Ovary (tissue), 7 donors: ENCODE measurements at regions not wholly inside any gene's neighbourhood (a gene's known extent, or its start where the extent isn't known, plus 50 kb on each side); places are given as distances from the start of the nearest gene placed in this dataset.

Experiments used
- DNase-seq, 5 donors: peaks; one replicate each; pipeline ENCODE4 v3.0.0-alpha.2; 2019 to 2020
- H3K27ac ChIP-seq, 2 donors: fragments of 200-600 bp; one replicate each; pipeline versions ENCODE4 v1.5.1 to v1.8.0; 2019 to 2022
- H3K27me3 ChIP-seq: fragments of 200-600 bp; one replicate; pipeline ENCODE4 v1.8.0; 2022
- H3K36me3 ChIP-seq: fragments of 200-600 bp; sonication (generic); one replicate; pipeline ENCODE4 v1.5.1; 2019
- H3K4me1 ChIP-seq: one replicate; pipeline ENCODE4 v1.8.1; 2013; ENCODE audit warnings: mild to moderate bottlenecking, moderate library complexity; ENCODE audit not compliant: insufficient read depth
- H3K4me3 ChIP-seq: fragments of 200-600 bp; sonication (generic); one replicate; pipeline ENCODE4 v1.5.1; 2017
- H3K9me3 ChIP-seq, 2 donors: fragments of 200-600 bp in 1 of 2; sonication (generic) in 1 of 2; one replicate each; pipeline versions ENCODE4 v1.5.1 to v1.8.1; 2013 to 2019; ENCODE audit warnings: mild to moderate bottlenecking in 1 of 2, moderate library complexity in 1 of 2
- EP300 ChIP-seq: sonication (generic); formaldehyde crosslinking; IDR thresholded peaks from one replicate; pipeline ENCODE4 v1.6.1; 2017; ENCODE audit warnings: antibody characterized with exemption
- POLR2A ChIP-seq: fragments of 450-650 bp; IDR thresholded peaks from one replicate; pipeline ENCODE4 v1.6.1; 2017; ENCODE audit warnings: antibody characterized with exemption, mild to moderate bottlenecking, moderate library complexity
- WGBS, 3 donors: extraction: QIAGEN DNeasy Blood & Tissue Kit in 1 of 3; methylation state at CpG; one replicate each; pipeline versions ENCODE4 v1.1.5 to v1.1.7; 2013 to 2017; 5-methylcytosine and 5-hydroxymethylcytosine counted together
- intact Hi-C, 4 donors: fragments of 100-400 bp; cut with DNase I; formaldehyde crosslinking; loops; one replicate each; pipeline versions ENCODE4 v1.11.0 to v1.15.1; 2022 to 2023
- TF ChIP-seq, protein P1 (sequence below), 3 donors: fragments of 450-650 bp in 2 of 3; fragments of 200-600 bp in 1 of 3; IDR thresholded peaks; one replicate each; pipeline versions ENCODE4 v1.5.1 to v1.8.0; 2016 to 2022; ENCODE audit warnings: antibody characterized with exemption in 3 of 3, mild to moderate bottlenecking in 1 of 3
- donor health status: DM: no; HTN: no; CAD: no; lungs with moderate emphysema.
- donor health status: DM: no; HTN: no; CAD: no.
- donor health status: Bipolar disorder and iron deficiency.
- donor health status: DM: no; HTN: no; CAD: no.
- donor health status: DM: yes; HTN: yes; CAD: no.

DNA sequence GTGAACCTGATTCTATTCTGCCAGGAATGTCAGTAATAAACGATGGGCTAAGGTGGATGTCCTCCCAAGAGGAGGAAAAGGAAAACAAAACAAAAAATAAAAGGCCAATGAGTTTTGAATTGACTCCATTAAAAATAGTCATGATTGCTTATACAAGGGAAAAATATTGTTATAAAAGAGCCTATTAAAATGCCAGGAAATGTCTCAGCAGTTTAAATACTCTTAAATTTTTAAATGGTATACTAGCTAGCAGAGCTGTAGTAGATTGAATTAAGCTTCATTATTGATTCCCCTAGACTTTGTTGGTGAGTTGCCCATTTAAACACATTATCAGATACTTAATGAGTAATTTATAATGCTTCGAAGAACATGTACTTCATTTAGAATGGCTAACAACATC is 990.9 kb upstream of the GJE1 start:
- TF ChIP-seq, protein P1, sequence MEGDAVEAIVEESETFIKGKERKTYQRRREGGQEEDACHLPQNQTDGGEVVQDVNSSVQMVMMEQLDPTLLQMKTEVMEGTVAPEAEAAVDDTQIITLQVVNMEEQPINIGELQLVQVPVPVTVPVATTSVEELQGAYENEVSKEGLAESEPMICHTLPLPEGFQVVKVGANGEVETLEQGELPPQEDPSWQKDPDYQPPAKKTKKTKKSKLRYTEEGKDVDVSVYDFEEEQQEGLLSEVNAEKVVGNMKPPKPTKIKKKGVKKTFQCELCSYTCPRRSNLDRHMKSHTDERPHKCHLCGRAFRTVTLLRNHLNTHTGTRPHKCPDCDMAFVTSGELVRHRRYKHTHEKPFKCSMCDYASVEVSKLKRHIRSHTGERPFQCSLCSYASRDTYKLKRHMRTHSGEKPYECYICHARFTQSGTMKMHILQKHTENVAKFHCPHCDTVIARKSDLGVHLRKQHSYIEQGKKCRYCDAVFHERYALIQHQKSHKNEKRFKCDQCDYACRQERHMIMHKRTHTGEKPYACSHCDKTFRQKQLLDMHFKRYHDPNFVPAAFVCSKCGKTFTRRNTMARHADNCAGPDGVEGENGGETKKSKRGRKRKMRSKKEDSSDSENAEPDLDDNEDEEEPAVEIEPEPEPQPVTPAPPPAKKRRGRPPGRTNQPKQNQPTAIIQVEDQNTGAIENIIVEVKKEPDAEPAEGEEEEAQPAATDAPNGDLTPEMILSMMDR (IDR thresholded peaks at IDR 0.05): no peak
- TF ChIP-seq EP300 (no peak), POLR2A (no peak)
- H3K27me3 ChIP-seq: no peaks in the 10 kb centered on the region
- H3K36me3 ChIP-seq: no peaks in the 10 kb centered on the region
- H3K4me1 ChIP-seq: no peaks in the 10 kb centered on the region
- intact Hi-C loops: no loop called here
- no peak for DNase-seq
- no peak overlapping the region for H3K4me3 ChIP-seq
- no peaks in the 10 kb centered on the region for H3K9me3 ChIP-seq
- no peak overlapping the region for H3K27ac ChIP-seq
- WGBS, 3 donors: 41 to 46% (median 41%) methylated on average over 2 of the region's 2 CpGs

DNA sequence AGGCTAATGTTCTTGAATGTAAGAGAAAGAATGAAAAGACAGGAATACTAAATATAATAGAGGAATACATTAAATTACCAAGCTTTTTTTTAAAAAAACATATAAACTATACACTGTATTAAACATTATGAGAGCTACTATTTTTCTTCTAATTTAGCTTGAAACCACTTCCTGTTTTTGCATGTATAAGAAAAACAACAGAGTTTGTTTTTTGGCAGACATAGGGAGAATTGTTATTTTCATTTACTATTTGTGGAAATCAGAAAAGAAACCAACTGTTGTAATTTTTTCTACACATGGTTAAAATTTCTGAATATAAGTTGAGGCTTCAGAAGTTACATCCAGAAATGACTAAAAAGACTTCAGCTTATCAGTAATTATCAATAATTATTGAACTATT is 991.8 kb upstream of the GJE1 start:
- no peak for DNase-seq
- intact Hi-C loops: no loop called here
- Histone ChIP-seq H3K27me3 (no peaks in the 10 kb centered on the region), H3K9me3 (no peaks in the 10 kb centered on the region), H3K27ac (no peak overlapping the region), H3K4me3 (no peak overlapping the region), H3K36me3 (no peaks in the 10 kb centered on the region), H3K4me1 (no peaks in the 10 kb centered on the region)
- TF ChIP-seq, protein P1 (IDR thresholded peaks at IDR 0.05): no peak
- no peak for TF ChIP-seq EP300
- TF ChIP-seq POLR2A: no peak

DNA sequence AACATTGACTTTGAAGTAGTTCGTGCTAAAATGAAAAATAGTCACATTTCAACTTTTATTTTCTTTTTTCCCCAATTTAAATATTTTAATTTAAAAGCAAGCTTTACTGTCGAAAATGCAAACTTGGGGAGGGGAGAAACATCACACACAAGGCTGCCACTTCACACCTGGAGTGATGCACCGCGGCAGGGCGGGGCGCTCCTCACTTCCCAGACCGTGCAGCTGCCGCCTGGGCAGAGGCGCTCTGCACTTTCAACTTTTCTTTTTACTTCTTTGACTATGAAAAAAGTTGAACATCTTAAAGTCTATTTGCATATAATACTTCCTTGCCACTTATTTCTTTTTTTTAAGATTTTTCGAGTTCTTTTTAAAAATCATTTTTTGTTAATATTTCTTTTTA is 993.3 kb upstream of the GJE1 start:
- no peaks in the 10 kb centered on the region for H3K27me3 ChIP-seq
- WGBS, 3 donors: 95 to 97% (median 97%) methylated on average over 10 of the region's 10 CpGs
- no peaks in the 10 kb centered on the region for H3K9me3 ChIP-seq
- no peak overlapping the region for H3K27ac ChIP-seq
- intact Hi-C loops: no loop called here
- H3K36me3 ChIP-seq: no peaks in the 10 kb centered on the region
- no peaks in the 10 kb centered on the region for H3K4me1 ChIP-seq
- H3K4me3 ChIP-seq: no peak overlapping the region
- no peak for DNase-seq
- TF ChIP-seq, protein P1 (IDR thresholded peaks at IDR 0.05): no peak
- TF ChIP-seq EP300 (no peak), POLR2A (no peak)

DNA sequence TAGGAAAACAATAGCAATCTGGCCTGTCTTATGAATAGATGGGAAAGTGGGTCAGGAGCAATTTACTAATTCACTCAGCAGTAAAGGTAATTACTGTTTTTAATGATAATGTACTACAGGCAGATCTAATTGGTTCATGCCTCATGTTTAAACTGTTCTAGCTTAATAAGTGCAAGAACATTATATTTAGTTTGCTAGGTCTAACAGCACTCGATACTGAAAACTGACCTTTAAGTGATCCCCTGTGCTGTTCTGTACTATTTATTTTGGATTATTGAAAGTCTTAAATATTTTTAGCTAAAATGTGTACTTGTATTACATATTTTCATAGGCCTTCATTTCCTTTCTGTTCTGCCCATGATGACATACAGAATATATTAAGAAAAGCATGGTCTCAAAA is 998.0 kb upstream of the GJE1 start:
- no peak overlapping the region for H3K4me3 ChIP-seq
- intact Hi-C loops: no loop called here
- no peak for DNase-seq
- no peaks in the 10 kb centered on the region for H3K9me3 ChIP-seq
- no peaks in the 10 kb centered on the region for H3K27me3 ChIP-seq
- H3K27ac ChIP-seq: no peak overlapping the region
- H3K4me1 ChIP-seq: no peaks in the 10 kb centered on the region
- H3K36me3 ChIP-seq: no peaks in the 10 kb centered on the region
- TF ChIP-seq POLR2A (no peak), EP300 (no peak)
- TF ChIP-seq, protein P1 (IDR thresholded peaks at IDR 0.05): no peak
- 7 to 25% (median 20%) methylated on average over 1 of the region's 1 CpG for WGBS, 3 donors

DNA sequence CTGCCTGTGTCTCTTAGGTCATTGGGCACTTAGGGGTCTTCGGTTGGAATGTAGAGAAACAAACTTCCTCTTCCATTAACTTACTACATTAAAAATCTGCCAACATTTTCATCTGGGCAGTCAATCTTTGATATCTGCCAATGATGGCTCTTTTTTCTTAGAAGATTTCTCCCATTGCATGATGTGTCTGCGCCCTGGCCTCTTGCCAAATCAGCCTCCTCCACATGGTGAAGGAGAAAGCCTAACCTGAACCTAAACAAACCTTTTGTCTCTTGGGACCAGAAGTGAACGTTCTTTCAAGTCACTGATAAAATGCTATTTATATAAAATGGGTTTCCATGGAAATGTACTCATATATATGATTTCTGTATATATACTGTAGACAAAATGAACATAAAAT is 998.9 kb upstream of the GJE1 start:
- Histone ChIP-seq H3K4me1 (no peaks in the 10 kb centered on the region), H3K27ac (no peak overlapping the region), H3K36me3 (no peaks in the 10 kb centered on the region), H3K9me3 (no peaks in the 10 kb centered on the region), H3K27me3 (no peaks in the 10 kb centered on the region), H3K4me3 (no peak overlapping the region)
- TF ChIP-seq, protein P1 (IDR thresholded peaks at IDR 0.05): no peak
- TF ChIP-seq EP300: no peak
- no peak for TF ChIP-seq POLR2A
- WGBS, 3 donors: 60 to 68% (median 62%) methylated on average over 3 of the region's 3 CpGs
- no peak for DNase-seq
- intact Hi-C loops: no loop called here
